HG03460 (cell line): ENCODE measurements at regions not wholly inside any gene's neighbourhood (a gene's known extent, or its start where the extent isn't known, plus 50 kb on each side); places are given as distances from the start of the nearest gene placed in this dataset.

ENCODE experiments used
- ATAC-seq: cut with Tn5 transposase; IDR thresholded peaks from one replicate; pipeline ENCODE4 v1.9.1; 2021; ENCODE audit not compliant: unreplicated experiment

GRCh38 chr6:132934496-132934895 is 120.1 kb downstream of the RPS12 start:
- no peak for ATAC-seq

GRCh38 chr6:132936646-132937045 is 122.3 kb downstream of the RPS12 start:
- ATAC-seq = no peak

GRCh38 chr6:132937466-132937906 is 123.1 kb downstream of the RPS12 start:
- no peak for ATAC-seq

GRCh38 chr6:132948889-132949288 is 134.5 kb downstream of the RPS12 start:
- ATAC-seq = no peak

GRCh38 chr6:132950566-132950965 is 136.2 kb downstream of the RPS12 start:
- ATAC-seq = no peak

- ATAC-seq = no peak
Measured at GRCh38 chr6:132952031-132952867, 137.9 kb downstream of the RPS12 start.

GRCh38 chr6:132952986-132953385 is 138.6 kb downstream of the RPS12 start:
- ATAC-seq = no peak

- no peak for ATAC-seq
Measured at GRCh38 chr6:132954222-132954621, 139.9 kb downstream of the RPS12 start.

GRCh38 chr6:132954936-132955335 is 140.6 kb downstream of the RPS12 start:
- no peak for ATAC-seq

GRCh38 chr6:132959639-132960326 is 145.4 kb downstream of the RPS12 start:
- no peak for ATAC-seq

GRCh38 chr6:132960720-132961119 is 146.4 kb downstream of the RPS12 start:
- ATAC-seq = no peak

- no peak for ATAC-seq
Measured at GRCh38 chr6:132961122-132961521, 146.8 kb downstream of the RPS12 start.

- ATAC-seq = no peak
Measured at GRCh38 chr6:132961610-132962009, 147.2 kb downstream of the RPS12 start.

GRCh38 chr6:132962936-132963868 is 148.8 kb downstream of the RPS12 start:
- no peak for ATAC-seq

- ATAC-seq = no peak
Measured at GRCh38 chr6:132964101-132964867, 149.9 kb downstream of the RPS12 start.

- ATAC-seq = no peak
Measured at GRCh38 chr6:132964868-132965382, 150.6 kb downstream of the RPS12 start.

- no peak for ATAC-seq
Measured at GRCh38 chr6:132967871-132968270, 153.5 kb downstream of the RPS12 start.

- ATAC-seq = no peak
Measured at GRCh38 chr6:132968419-132968950, 154.1 kb downstream of the RPS12 start.

GRCh38 chr6:132969196-132969595 is 154.8 kb downstream of the RPS12 start:
- ATAC-seq = no peak

- no peak for ATAC-seq
Measured at GRCh38 chr6:132971676-132972075, 157.3 kb downstream of the RPS12 start.
